GM12874 (cell line): ENCODE measurements at regions not wholly inside any gene's neighbourhood (a gene's known extent, or its start where the extent isn't known, plus 50 kb on each side); places are given as distances from the start of the nearest gene placed in this dataset.

Experiments
- TF ChIP-seq, protein P1 (sequence below): IDR thresholded peaks from 2 replicates; pipeline ENCODE4 v1.5.1; 2011; ENCODE audit warnings: low read depth, mild to moderate bottlenecking, control low read depth, low read length, moderate library complexity; ENCODE audit not compliant: insufficient read depth

DNA sequence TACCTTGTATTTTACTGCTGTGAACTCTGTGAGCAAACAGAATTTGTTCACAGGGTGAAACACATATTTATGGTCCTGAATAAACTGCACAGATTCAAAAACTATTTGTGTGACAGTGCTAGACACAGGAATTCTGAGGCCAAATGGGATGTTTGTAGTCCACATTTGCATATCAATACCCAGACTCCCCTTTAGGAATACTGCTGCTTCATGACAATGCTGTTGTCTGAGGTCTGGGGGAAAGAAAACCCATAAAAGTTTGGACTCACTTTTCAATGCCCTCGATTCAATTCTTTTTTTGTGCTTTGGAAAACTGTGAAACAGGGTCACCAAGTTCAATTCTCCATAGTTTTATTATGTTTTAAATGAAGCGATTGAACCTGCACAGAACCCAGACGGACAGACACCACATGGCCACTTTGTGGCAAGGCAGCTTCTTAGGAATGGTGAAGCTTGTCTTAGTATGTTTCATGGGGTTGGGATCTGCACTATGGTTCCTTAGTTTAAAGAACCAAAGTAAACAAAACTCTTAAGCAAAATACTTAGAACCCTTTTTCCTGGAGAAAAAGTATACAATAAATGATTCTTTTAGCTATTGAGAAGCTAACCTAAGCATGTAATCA is 92.3 kb upstream of the MAD2L1 start:
- TF ChIP-seq, protein P1, sequence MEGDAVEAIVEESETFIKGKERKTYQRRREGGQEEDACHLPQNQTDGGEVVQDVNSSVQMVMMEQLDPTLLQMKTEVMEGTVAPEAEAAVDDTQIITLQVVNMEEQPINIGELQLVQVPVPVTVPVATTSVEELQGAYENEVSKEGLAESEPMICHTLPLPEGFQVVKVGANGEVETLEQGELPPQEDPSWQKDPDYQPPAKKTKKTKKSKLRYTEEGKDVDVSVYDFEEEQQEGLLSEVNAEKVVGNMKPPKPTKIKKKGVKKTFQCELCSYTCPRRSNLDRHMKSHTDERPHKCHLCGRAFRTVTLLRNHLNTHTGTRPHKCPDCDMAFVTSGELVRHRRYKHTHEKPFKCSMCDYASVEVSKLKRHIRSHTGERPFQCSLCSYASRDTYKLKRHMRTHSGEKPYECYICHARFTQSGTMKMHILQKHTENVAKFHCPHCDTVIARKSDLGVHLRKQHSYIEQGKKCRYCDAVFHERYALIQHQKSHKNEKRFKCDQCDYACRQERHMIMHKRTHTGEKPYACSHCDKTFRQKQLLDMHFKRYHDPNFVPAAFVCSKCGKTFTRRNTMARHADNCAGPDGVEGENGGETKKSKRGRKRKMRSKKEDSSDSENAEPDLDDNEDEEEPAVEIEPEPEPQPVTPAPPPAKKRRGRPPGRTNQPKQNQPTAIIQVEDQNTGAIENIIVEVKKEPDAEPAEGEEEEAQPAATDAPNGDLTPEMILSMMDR, result no peak

DNA sequence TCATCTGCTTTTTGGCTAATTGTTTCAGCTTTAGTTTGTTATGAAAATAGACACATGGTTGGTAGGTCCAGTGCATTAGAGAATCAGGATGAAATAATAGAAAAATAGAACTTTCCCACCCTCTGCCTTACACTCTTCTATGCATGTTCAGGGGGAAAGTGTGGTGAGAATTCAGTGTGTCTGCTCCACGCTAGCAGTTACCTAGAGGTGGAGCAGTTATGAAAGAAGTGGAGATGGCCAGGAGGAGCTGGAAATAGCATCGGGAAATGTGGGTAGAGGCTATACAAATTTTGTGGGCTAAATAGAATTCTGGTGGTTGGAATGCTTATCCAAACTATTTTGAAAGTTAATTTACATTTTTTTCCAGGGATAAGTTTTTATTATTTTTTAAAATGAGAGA is 91.4 kb upstream of the MAD2L1 start:
- TF ChIP-seq, protein P1, result no peak

DNA sequence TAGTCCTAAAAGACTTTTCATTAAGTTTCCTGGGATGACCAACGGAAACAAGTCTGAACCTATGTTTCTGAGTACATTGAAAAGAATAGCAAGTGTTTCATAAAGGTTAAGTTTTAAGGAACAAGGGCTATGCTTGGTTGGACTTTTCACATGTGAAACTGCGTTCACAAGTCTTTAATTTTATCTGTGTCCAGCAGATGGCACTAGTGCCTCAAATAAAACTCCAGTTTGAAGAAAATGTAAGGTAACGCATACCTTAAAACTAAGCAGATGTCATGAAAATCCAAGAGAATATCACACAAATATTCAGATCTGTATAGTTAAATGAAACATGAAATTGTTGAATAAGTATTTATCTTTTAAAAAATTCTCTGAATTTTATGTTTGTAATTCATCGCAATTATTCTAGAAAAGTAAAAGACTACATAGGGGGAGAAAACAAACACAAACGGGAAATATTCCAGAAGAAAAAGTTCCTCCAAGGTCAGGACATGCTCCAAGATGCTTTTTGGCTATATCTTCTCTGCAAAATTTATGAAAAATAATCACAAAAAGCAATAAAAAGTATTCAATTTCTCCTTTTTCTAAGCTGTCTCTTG is 89.6 kb upstream of the MAD2L1 start:
- TF ChIP-seq, protein P1, result peak; percentile 31; the same call in 1 of the 2 replicates

DNA sequence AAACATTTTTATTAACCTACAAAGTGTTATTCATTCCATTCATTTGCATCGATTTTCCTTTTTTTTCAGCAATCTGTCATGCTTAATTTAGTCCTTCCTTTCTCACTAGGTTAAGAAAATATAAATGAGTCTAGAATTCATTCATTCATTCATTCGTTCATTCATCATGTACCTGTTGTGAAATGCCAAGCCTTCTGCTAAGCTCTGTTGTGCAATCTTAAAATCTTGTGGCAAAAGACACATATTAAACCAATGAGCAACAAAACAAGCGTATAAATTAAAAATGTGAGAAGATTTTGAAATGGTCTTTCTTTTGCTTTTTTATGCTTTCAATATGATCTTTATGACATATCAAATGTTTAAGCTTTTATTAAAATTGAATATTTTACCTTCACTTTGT is 88.6 kb upstream of the MAD2L1 start:
- TF ChIP-seq, protein P1, result no peak

DNA sequence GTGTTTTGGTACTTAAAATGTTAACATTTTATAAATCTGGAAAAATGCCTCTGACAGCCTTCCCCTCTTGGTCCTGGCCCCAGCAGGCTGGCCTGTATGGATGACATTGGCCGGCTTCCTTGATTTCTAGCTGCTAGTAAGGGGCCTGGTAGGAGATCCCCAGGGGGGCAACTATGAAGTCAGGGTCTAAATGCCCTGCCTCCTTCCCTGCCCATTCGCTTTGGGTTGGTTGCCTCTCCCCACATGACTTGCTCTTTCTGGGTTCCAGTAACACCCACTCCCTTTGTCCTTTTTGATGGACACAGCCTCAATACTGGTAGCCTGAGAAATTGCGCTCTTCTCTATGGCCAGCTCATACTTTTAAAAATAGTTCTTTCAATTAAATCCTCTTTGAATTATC is 78.0 kb upstream of the MAD2L1 start:
- TF ChIP-seq, protein P1, result no peak

DNA sequence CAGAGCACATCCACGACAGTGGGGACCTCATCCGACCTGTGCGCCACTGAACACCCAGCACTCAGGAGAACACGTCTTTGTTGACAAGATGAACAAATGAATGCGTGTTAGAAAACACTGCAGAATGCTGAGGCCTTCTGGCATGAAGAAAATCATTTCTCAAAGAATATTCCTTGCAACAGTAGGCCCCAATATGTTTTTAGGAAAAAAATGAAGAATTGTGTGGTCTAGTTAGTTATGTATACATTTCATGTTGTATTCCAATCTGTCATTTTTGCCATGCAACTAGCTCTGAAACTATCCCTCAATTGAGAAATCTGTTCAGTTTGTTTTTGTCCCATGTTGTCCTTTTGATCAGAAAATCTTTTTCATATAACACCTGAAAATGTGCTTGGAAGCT is 77.4 kb upstream of the MAD2L1 start:
- TF ChIP-seq, protein P1, result no peak

DNA sequence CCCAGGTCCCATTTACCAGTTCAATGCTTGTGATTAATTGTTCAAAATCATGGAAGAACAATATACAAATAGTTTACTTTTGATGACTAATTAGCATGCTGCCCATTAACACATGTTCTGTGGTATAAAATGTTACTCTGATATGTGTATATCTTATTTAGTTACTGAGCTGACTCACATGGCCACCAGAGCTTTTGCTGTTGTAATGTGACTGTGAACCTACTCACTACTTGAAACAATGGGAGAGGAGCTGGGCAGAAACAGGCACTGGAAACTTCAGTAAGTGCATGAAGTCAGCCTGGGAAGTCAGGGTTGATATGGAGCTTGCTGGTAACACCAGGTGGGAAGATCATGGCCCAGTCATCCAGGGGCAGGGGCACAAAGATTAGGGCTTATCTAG is 72.7 kb upstream of the MAD2L1 start:
- TF ChIP-seq, protein P1, result no peak
